Natural killer cell (primary cell): ENCODE measurements at regions not wholly inside any gene's neighbourhood (a gene's known extent, or its start where the extent isn't known, plus 50 kb on each side); places are given as distances from the start of the nearest gene placed in this dataset.

Experiments used
- ATAC-seq, 3 donors: fragments of 150-1000 bp in 2 of 3; fragments of 200-7000 bp in 1 of 3; cut with Tn5 transposase; 1 replicate in 1 of 3; 2 replicates in 2 of 3; pipeline ENCODE4 v1.10.0; 2021; ENCODE audit warnings: mild to moderate bottlenecking in 2 of 3, moderate library complexity in 2 of 3
- DNase-seq, 2 donors: peaks; one replicate each; pipeline versions ENCODE4 v3.0.0 to v3.0.0-alpha.2; 2013 to 2021; ENCODE audit warnings: mixed read lengths in 1 of 2
- H3K27ac ChIP-seq: one replicate; pipeline ENCODE4 v1.5.1; 2013; ENCODE audit warnings: mild to moderate bottlenecking, low read length
- H3K27me3 ChIP-seq: one replicate; pipeline ENCODE4 v1.6.1; 2013; ENCODE audit warnings: low read length; ENCODE audit not compliant: control insufficient read depth, insufficient read depth
- H3K36me3 ChIP-seq: one replicate; pipeline ENCODE4 v1.6.1; 2013; ENCODE audit warnings: low read length; ENCODE audit not compliant: control insufficient read depth, insufficient read depth
- H3K4me1 ChIP-seq: one replicate; pipeline ENCODE4 v1.6.1; 2013; ENCODE audit warnings: low read length; ENCODE audit not compliant: control insufficient read depth, insufficient read depth
- H3K4me3 ChIP-seq: one replicate; pipeline ENCODE4 v1.5.1; 2013; ENCODE audit warnings: low read length
- H3K9me3 ChIP-seq: one replicate; pipeline ENCODE4 v1.6.1; 2013; ENCODE audit warnings: low read length; ENCODE audit not compliant: control insufficient read depth, insufficient read depth
- H3K27ac Mint-ChIP-seq, 2 donors: one replicate each; pipeline ENCODE4 v1.8.0; 2022; ENCODE audit warnings: mild to moderate bottlenecking in 2 of 2, mixed read lengths in 2 of 2, moderate library complexity in 1 of 2
- H3K27me3 Mint-ChIP-seq, 2 donors: one replicate each; pipeline ENCODE4 v1.8.0; 2022; ENCODE audit warnings: low read depth in 2 of 2, mixed read lengths in 2 of 2
- H3K36me3 Mint-ChIP-seq: one replicate; pipeline ENCODE4 v1.8.0; 2022; ENCODE audit warnings: mixed read lengths
- H3K4me1 Mint-ChIP-seq, 2 donors: one replicate each; pipeline ENCODE4 v1.8.0; 2022; ENCODE audit warnings: mixed read lengths in 2 of 2
- H3K4me3 Mint-ChIP-seq: one replicate; pipeline ENCODE4 v1.8.0; 2022; ENCODE audit warnings: mild to moderate bottlenecking, moderate library complexity, mixed read lengths
- H3K9me3 Mint-ChIP-seq, 2 donors: one replicate each; pipeline ENCODE4 v1.8.0; 2022; ENCODE audit warnings: mixed read lengths in 2 of 2
- CTCF ChIP-seq: fragments of 200-600 bp; IDR thresholded peaks from one replicate; pipeline ENCODE4 v1.8.0; 2022; ENCODE audit warnings: antibody characterized with exemption
- whole genome bisulfite sequencing: methylation state at CpG from one replicate; pipeline ENCODE4 v1.1.7; 2013; ENCODE audit warnings: missing lambda C conversion rate; ENCODE audit not compliant: insufficient coverage; 5-methylcytosine and 5-hydroxymethylcytosine counted together
- intact Hi-C: fragments of 100-400 bp; cut with micrococcal nuclease; formaldehyde crosslinking; loops from one replicate; pipeline ENCODE4 v1.14.2; 2022

DNA sequence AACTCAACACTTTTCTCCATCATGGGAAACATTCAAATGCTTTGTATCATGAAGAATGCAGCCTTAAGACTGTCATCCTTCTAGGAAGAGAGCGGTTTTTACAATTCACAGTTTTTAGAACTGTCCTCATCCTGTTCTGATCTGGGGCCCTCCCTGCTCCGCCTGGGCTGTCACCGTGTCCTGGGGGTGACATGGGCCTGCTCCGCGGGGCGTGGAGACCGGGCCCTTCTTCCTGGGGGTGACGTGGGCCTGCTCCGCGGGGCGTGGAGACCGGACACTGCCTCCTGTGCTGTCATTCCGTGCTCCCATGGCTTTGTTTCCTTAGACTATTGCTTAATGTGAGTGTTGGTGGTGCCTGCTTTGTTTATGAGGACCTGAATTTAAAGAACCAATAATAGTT lies 122.8 kb downstream of the TMEM18 start:
- H3K4me1 ChIP-seq = no peaks in the 10 kb centered on the region
- ATAC-seq (no peak), DNase-seq (no peak)
- 87% methylated on average over 12 of the region's 13 CpGs for WGBS
- no peak overlapping the region for H3K4me3 ChIP-seq
- intact Hi-C loops = no loop called here
- no peak for TF ChIP-seq CTCF
- Mint-ChIP-seq H3K36me3 (no peaks in the 10 kb centered on the region), H3K27ac (no peak overlapping the region), H3K4me3 (no peak overlapping the region), H3K4me1 (peaks cover 0 to 4% of the 10 kb centered on the region in 2 donors), H3K27me3 (peaks cover 25 to 64% of the 10 kb centered on the region in 2 donors), H3K9me3 (no peaks in the 10 kb centered on the region)
- H3K9me3 ChIP-seq = no peaks in the 10 kb centered on the region
- no peaks in the 10 kb centered on the region for H3K27me3 ChIP-seq
- no peak overlapping the region for H3K27ac ChIP-seq
- no peaks in the 10 kb centered on the region for H3K36me3 ChIP-seq

- peaks cover 20 to 58% of the 10 kb centered on the region in 2 donors for H3K27me3 Mint-ChIP-seq
- H3K4me3 Mint-ChIP-seq = no peak overlapping the region
- WGBS = 9% methylated on average over 14 of the region's 14 CpGs
- Histone ChIP-seq H3K4me3 (no peak overlapping the region), H3K27me3 (no peaks in the 10 kb centered on the region), H3K4me1 (no peaks in the 10 kb centered on the region), H3K27ac (no peak overlapping the region), H3K36me3 (no peaks in the 10 kb centered on the region), H3K9me3 (no peaks in the 10 kb centered on the region)
- DNase-seq (no peak), ATAC-seq (no peak)
- no peaks in the 10 kb centered on the region for H3K36me3 Mint-ChIP-seq
- intact Hi-C loops = no loop called here
- no peaks in the 10 kb centered on the region for H3K9me3 Mint-ChIP-seq
- no peak overlapping the region for H3K27ac Mint-ChIP-seq
- H3K4me1 Mint-ChIP-seq = no peaks in the 10 kb centered on the region
- no peak for TF ChIP-seq CTCF
Observed at GRCh38 chr2:552906-553305, 124.3 kb downstream of the TMEM18 start.

- Mint-ChIP-seq H3K27ac (no peak overlapping the region), H3K4me1 (no peaks in the 10 kb centered on the region), H3K9me3 (no peaks in the 10 kb centered on the region), H3K4me3 (no peak overlapping the region), H3K36me3 (no peaks in the 10 kb centered on the region), H3K27me3 (peaks cover 21 to 52% of the 10 kb centered on the region in 2 donors)
- intact Hi-C loops = no loop called here
- H3K27ac ChIP-seq = no peak overlapping the region
- no peaks in the 10 kb centered on the region for H3K4me1 ChIP-seq
- no peaks in the 10 kb centered on the region for H3K27me3 ChIP-seq
- WGBS = 90% methylated on average over 13 of the region's 13 CpGs
- DNase-seq = no peak
- ATAC-seq = no peak
- no peaks in the 10 kb centered on the region for H3K9me3 ChIP-seq
- no peaks in the 10 kb centered on the region for H3K36me3 ChIP-seq
- TF ChIP-seq CTCF = no peak
- no peak overlapping the region for H3K4me3 ChIP-seq
Observed at GRCh38 chr2:551621-552020, 125.6 kb downstream of the TMEM18 start.

DNA sequence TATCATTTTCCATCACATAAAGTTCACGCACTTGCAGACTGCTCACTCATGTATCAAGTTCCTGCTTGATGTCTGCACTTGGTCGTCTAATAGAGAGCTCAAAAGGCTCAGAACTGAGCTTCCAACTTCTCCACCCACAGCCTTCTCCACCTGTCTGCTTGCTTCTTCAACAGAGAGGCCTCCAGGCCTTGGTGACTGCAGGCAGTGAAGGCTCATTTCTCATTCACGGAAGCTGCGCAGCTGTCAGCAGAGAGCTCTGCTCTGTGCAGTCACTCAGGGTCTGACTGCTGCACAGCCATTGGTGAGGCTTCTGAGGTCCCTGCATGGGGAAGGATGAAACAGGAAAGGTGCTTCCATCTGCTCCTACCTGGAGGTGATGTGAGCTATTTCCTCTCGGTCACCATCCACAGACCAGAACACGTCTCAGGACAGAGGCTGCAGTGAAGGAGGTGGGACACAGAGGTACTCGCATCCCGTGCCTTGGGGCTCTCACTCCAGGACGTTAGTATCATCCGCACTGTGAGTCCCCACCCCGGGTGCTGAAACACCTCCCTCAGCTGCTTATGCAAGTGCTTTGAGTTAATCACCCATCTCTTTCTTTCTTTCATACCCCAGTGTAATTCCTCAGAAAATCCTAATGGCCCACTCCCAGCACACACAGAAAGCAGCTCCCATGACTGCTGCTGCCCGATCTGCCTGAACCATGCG lies 126.2 kb downstream of the TMEM18 start:
- Histone ChIP-seq H3K27me3 (no peaks in the 10 kb centered on the region), H3K9me3 (no peaks in the 10 kb centered on the region), H3K36me3 (no peaks in the 10 kb centered on the region), H3K27ac (no peak overlapping the region), H3K4me1 (no peaks in the 10 kb centered on the region), H3K4me3 (no peak overlapping the region)
- H3K27me3 Mint-ChIP-seq = peaks cover 21 to 49% of the 10 kb centered on the region in 2 donors
- ATAC-seq (no peak), DNase-seq (no peak)
- H3K36me3 Mint-ChIP-seq = no peaks in the 10 kb centered on the region
- intact Hi-C loops = no loop called here
- H3K27ac Mint-ChIP-seq = no peak overlapping the region
- H3K4me3 Mint-ChIP-seq = no peak overlapping the region
- TF ChIP-seq CTCF = no peak
- no peaks in the 10 kb centered on the region for H3K9me3 Mint-ChIP-seq
- WGBS = 88% methylated on average over 13 of the region's 13 CpGs
- no peaks in the 10 kb centered on the region for H3K4me1 Mint-ChIP-seq
